ENCODE measurements at regions not wholly inside any gene's neighbourhood (a gene's known extent, or its start where the extent isn't known, plus 50 kb on each side); places are given as distances from the start of the nearest gene placed in this dataset.

DNA sequence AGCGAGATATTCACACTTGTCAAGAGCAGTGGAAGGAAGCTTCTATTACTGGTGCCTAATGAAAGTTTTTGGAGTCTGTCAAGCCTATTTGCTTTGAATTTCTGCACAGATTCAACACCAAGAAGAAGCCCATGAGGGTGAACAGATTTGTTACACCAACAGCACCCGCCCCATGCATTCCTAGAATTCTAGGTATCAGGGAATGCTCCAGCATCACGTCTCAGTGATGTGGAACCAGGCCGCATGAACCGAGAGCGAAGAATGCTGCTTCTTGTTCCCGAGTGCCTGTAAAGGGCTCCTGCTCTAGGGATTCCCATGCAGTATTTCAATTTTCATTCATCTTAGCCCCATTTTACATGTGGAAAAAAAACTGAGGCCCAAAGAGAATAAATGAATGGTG lies 69.7 kb downstream of the KCNF1 start:
- TF ChIP-seq, protein P1, sequence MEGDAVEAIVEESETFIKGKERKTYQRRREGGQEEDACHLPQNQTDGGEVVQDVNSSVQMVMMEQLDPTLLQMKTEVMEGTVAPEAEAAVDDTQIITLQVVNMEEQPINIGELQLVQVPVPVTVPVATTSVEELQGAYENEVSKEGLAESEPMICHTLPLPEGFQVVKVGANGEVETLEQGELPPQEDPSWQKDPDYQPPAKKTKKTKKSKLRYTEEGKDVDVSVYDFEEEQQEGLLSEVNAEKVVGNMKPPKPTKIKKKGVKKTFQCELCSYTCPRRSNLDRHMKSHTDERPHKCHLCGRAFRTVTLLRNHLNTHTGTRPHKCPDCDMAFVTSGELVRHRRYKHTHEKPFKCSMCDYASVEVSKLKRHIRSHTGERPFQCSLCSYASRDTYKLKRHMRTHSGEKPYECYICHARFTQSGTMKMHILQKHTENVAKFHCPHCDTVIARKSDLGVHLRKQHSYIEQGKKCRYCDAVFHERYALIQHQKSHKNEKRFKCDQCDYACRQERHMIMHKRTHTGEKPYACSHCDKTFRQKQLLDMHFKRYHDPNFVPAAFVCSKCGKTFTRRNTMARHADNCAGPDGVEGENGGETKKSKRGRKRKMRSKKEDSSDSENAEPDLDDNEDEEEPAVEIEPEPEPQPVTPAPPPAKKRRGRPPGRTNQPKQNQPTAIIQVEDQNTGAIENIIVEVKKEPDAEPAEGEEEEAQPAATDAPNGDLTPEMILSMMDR (IDR thresholded peaks at IDR 0.05) = no peak
- no peak for TF ChIP-seq SIN3A (IDR thresholded peaks at IDR 0.05; ENCODE audit: borderline replicate concordance, low read depth, low read length)
- TF ChIP-seq GATA2 (CRISPR knock-in tag; IDR thresholded peaks at IDR 0.05) = no peak
- no peak for TF ChIP-seq JUND (IDR thresholded peaks at IDR 0.05)

Data from SK-N-SH (cell line).